A549 (cell line): ENCODE measurements at regions not wholly inside any gene's neighbourhood (a gene's known extent, or its start where the extent isn't known, plus 50 kb on each side); places are given as distances from the start of the nearest gene placed in this dataset.

Source experiments
- ATAC-seq, 2 experiments: fragments of 200-7000 bp in 1 of 2; fragments of >200 bp in 1 of 2; cut with Nextera tagmentation in 1 of 2; cut with Tn5 transposase in 1 of 2; 3 replicates each; pipeline versions ENCODE4 v1.8.0 to v1.9.1; 2018 to 2020; ENCODE audit warnings: mild to moderate bottlenecking in 1 of 2, moderate library complexity in 1 of 2
- CTCF ChIA-PET: fragments of 300-600 bp; sonication (Branson Sonifier 250); formaldehyde crosslinking; extraction: SDS; loops from one replicate; lab custom pipeline; 2021; ENCODE audit warnings: antibody characterized with exemption, inconsistent platforms; lab: Yijun Ruan, JAX
- POLR2A ChIA-PET: fragments of 350-600 bp; formaldehyde crosslinking; extraction: SDS; loops from one replicate; lab custom pipeline; 2021; ENCODE audit warnings: antibody characterized with exemption, inconsistent platforms; lab: Yijun Ruan, JAX
- DNase-seq, 2 experiments: peaks; one replicate each; pipeline versions ENCODE4 v3.0.0 to v3.0.0-alpha.2; 2011 to 2016; ENCODE audit warnings: low read depth in 1 of 2, low spot score in 1 of 2
- FAIRE-seq: peaks from 2 replicates; lab custom pipeline; 2011; peaks lifted over from hg19 to GRCh38; lab: Jason Lieb, UNC
- H3K27ac ChIP-seq, 2 experiments: fragments of >200 bp; sonication (Bioruptor Twin); formaldehyde crosslinking; 3 replicates each; pipeline ENCODE4 v1.5.1; 2016 to 2017
- H3K4me1 ChIP-seq: fragments of >200 bp; sonication (Bioruptor Twin); formaldehyde crosslinking; 3 replicates; pipeline ENCODE4 v1.6.1; 2016
- H3K4me2 ChIP-seq: fragments of >200 bp; sonication (Bioruptor Twin); formaldehyde crosslinking; 3 replicates; pipeline ENCODE4 v1.6.1; 2016
- H3K4me3 ChIP-seq: fragments of >200 bp; sonication (Bioruptor Twin); formaldehyde crosslinking; 3 replicates; pipeline ENCODE4 v1.5.1; 2016
- H3K9me3 ChIP-seq: fragments of >200 bp; sonication (Bioruptor Twin); formaldehyde crosslinking; 3 replicates; pipeline ENCODE4 v1.6.1; 2016
- CHD2 ChIP-seq: fragments of 150-350 bp; IDR thresholded peaks from 2 replicates; pipeline ENCODE4 v1.6.1; 2014; ENCODE audit warnings: low read length; ENCODE audit not compliant: partially characterized antibody
- FOSB ChIP-seq: fragments of 250-450 bp; sonication (Bioruptor Pico); IDR thresholded peaks from 2 replicates; pipeline ENCODE4 v1.5.0; 2020; ENCODE audit warnings: mild to moderate bottlenecking, moderate library complexity
- FOSL2 ChIP-seq, 2 experiments: fragments of 450-650 bp in 1 of 2; fragments of >200 bp in 1 of 2; sonication (Bioruptor Twin) in 1 of 2; formaldehyde crosslinking; IDR thresholded peaks; 2 replicates each; pipeline versions ENCODE4 v1.5.0 to v1.6.1; 2016 to 2020; ENCODE audit warnings: mild to moderate bottlenecking in 1 of 2, moderate library complexity in 1 of 2
- HEYL ChIP-seq: fragments of 250-450 bp; sonication (Bioruptor Pico); IDR thresholded peaks from 2 replicates; pipeline ENCODE4 v1.8.0; 2021; ENCODE audit warnings: mild to moderate bottlenecking, moderate library complexity
- HOXB13 ChIP-seq: fragments of 250-450 bp; sonication (Bioruptor Pico); IDR thresholded peaks from 2 replicates; pipeline ENCODE4 v1.5.0; 2020; ENCODE audit warnings: low read depth, mild to moderate bottlenecking, moderate library complexity
- MAFK ChIP-seq: fragments of 450-650 bp; IDR thresholded peaks from 2 replicates; pipeline ENCODE4 v1.6.1; 2014; ENCODE audit not compliant: partially characterized antibody
- MAZ ChIP-seq: fragments of 150-350 bp; IDR thresholded peaks from 2 replicates; pipeline ENCODE4 v1.6.1; 2014; ENCODE audit warnings: antibody characterized with exemption, low read depth, low read length, borderline replicate concordance
- NFE2L2 ChIP-seq: fragments of 150-350 bp; conservative IDR thresholded peaks from 2 replicates; pipeline ENCODE4 v1.6.1; 2014; ENCODE audit warnings: low read length
- NPAS2 ChIP-seq: fragments of 250-450 bp; sonication (Bioruptor Pico); IDR thresholded peaks from 2 replicates; pipeline ENCODE4 v1.8.0; 2022; ENCODE audit warnings: mild to moderate bottlenecking, moderate library complexity, borderline replicate concordance
- NR3C1 ChIP-seq: fragments of >200 bp; sonication (Bioruptor Twin); formaldehyde crosslinking; IDR thresholded peaks from 3 replicates; pipeline ENCODE4 v1.6.1; 2017
- POLR2A ChIP-seq: IDR thresholded peaks from 2 replicates; pipeline ENCODE4 v1.6.1; 2012; ENCODE audit warnings: mild to moderate bottlenecking, low read length
- POLR2AphosphoS2 ChIP-seq: conservative IDR thresholded peaks from 2 replicates; pipeline ENCODE4 v1.6.1; 2012; ENCODE audit warnings: low read length, improper control_type of control experiment, inconsistent platforms
- RAD21 ChIP-seq, 2 experiments: fragments of >200 bp in 1 of 2; sonication (Bioruptor Twin) in 1 of 2; formaldehyde crosslinking in 1 of 2; IDR thresholded peaks in 1 of 2; conservative IDR thresholded peaks in 1 of 2; 2 replicates in 1 of 2; 3 replicates in 1 of 2; pipeline ENCODE4 v1.6.1; 2012 to 2018; ENCODE audit warnings: inconsistent platforms in 1 of 2
- RARB ChIP-seq: fragments of 250-450 bp; sonication (Bioruptor Pico); IDR thresholded peaks from 2 replicates; pipeline ENCODE4 v1.8.0; 2021; ENCODE audit warnings: mild to moderate bottlenecking, moderate library complexity
- RFX5 ChIP-seq: fragments of 450-650 bp; IDR thresholded peaks from 2 replicates; pipeline ENCODE4 v1.7.1; 2014; ENCODE audit warnings: antibody characterized with exemption, mild to moderate bottlenecking, moderate library complexity
- SMC3 ChIP-seq: fragments of >200 bp; sonication (Bioruptor Twin); formaldehyde crosslinking; IDR thresholded peaks from 3 replicates; pipeline ENCODE4 v1.6.1; 2018; ENCODE audit warnings: inconsistent platforms
- TFCP2L1 ChIP-seq: fragments of 250-450 bp; sonication (Bioruptor Pico); IDR thresholded peaks from 2 replicates; pipeline ENCODE4 v1.5.0; 2021; ENCODE audit warnings: mild to moderate bottlenecking
- TP53 ChIP-seq: fragments of 250-450 bp; sonication (Bioruptor Pico); IDR thresholded peaks from 2 replicates; pipeline ENCODE4 v1.5.0; 2021; ENCODE audit warnings: mild to moderate bottlenecking, moderate library complexity
- WGBS: methylation state at CpG from one replicate; pipeline ENCODE4 v1.1.6; 2017; ENCODE audit errors: missing lambda C conversion rate; 5-methylcytosine and 5-hydroxymethylcytosine counted together
- TF ChIP-seq, protein P1 (sequence below): IDR thresholded peaks from 2 replicates; pipeline ENCODE4 v1.6.1; 2012
- TF ChIP-seq, protein P2 (sequence below): fragments of 200-600 bp; sonication (generic); IDR thresholded peaks from 2 replicates; pipeline ENCODE4 v1.6.1; 2016; ENCODE audit warnings: antibody characterized with exemption, mild to moderate bottlenecking, moderate library complexity
- TF ChIP-seq, protein P3 (sequence below): fragments of 450-650 bp; IDR thresholded peaks from 2 replicates; pipeline ENCODE4 v1.6.1; 2014; ENCODE audit warnings: antibody characterized with exemption
- TF ChIP-seq, protein P4 (sequence below): fragments of 250-450 bp; sonication (Bioruptor Pico); IDR thresholded peaks from 2 replicates; pipeline ENCODE4 v1.5.0; 2020; ENCODE audit warnings: low read depth, mild to moderate bottlenecking, moderate library complexity
- TF ChIP-seq, protein P5 (sequence below): fragments of 250-450 bp; sonication (Bioruptor Pico); IDR thresholded peaks from 2 replicates; pipeline ENCODE4 v1.5.0; 2021; ENCODE audit warnings: mild to moderate bottlenecking, moderate library complexity, borderline replicate concordance
- TF ChIP-seq, protein P6 (sequence below): fragments of >200 bp; sonication (Bioruptor Twin); formaldehyde crosslinking; IDR thresholded peaks from 3 replicates; pipeline ENCODE4 v1.5.1; 2016

DNA sequence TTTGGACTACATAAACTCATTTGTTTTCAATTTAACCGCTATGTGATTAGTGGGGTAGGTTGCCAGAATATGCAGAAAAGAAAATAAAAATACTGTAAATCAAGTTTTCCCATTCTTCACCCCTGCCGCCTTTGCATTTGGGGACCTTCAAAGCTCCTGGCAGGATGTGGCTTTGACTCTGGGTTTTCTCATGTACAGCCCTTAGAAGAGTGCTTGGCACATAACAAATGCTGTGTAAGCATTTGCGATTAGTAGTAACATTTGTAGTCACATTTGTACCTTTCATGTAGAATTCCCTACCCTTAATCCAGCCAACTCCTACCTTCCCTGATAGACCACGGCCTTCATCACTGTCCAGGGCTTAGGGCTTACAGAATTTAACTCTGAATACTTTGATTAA is 262.6 kb downstream of the MREG start:
- H3K9me3 ChIP-seq, result no peaks in the 10 kb centered on the region

DNA sequence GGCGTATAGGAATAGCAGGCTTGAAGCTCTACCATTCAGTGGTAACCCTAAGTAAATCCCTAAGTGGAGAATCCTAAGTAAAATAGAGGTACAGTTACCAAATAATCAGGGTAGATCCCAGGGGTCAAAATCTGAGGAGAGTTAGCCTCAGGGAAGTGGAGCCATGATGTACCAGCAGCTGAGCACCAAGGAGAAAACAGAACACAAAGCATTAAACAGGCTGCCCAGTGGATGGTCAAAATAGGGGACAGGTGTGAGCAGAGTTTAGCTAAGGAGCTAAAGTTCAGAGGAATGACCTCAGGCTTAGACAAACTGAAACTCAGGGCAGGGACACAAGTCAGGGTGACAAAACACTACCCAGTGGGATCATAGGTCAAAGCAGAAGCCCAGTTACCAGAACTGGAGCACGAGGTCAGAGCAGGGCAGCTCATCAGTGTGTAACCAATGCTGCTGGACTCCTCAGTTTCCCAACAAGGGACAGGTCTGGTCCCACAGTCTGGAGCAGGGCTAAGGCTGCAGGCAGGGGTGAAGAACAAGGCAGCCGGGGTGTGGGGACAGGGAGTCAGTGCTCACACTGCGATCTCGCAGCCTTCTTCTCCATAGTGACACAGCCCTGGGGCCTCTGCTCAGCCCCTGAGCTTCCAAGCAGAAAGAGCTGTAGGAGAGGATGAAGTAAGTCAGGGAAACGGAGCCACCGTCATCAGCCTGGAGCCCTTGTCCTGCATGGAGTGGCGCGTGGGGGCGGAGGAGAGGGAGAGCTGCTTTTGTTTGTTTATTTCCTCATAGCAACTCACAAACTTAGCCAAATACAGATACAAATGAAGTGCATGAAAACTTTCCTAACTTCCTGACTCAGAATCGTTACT is 264.0 kb downstream of the MREG start:
- DNase-seq (peak in 1 of 2 experiments; percentile 41), ATAC-seq (peak in 1 of 2 experiments; percentile 41; a peak in 4 of 6 replicates), FAIRE-seq (no peak)
- POLR2A ChIA-PET, result no interaction called here
- CTCF ChIA-PET, result no interaction called here
- 77% methylated on average over 11 of the region's 11 CpGs for WGBS
- Histone ChIP-seq H3K4me2 (peak overlapping the region; percentile 2; the same call in 1 of the 3 replicates), H3K4me1 (peaks cover 58% of the 10 kb centered on the region), H3K4me3 (no peak overlapping the region), H3K9me3 (no peaks in the 10 kb centered on the region), H3K27ac (peak overlapping the region; percentile 23 to 76; a peak in 4 of 6 replicates)
- TF ChIP-seq, protein P1, sequence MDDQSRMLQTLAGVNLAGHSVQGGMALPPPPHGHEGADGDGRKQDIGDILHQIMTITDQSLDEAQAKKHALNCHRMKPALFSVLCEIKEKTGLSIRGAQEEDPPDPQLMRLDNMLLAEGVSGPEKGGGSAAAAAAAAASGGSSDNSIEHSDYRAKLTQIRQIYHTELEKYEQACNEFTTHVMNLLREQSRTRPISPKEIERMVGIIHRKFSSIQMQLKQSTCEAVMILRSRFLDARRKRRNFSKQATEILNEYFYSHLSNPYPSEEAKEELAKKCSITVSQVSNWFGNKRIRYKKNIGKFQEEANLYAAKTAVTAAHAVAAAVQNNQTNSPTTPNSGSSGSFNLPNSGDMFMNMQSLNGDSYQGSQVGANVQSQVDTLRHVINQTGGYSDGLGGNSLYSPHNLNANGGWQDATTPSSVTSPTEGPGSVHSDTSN, result no peak
- TF ChIP-seq RAD21 (conservative IDR thresholded peaks at IDR 0.05 in 1 of 2, IDR thresholded peaks at IDR 0.05 in 1 of 2), result no peak
- TF ChIP-seq, protein P2, sequence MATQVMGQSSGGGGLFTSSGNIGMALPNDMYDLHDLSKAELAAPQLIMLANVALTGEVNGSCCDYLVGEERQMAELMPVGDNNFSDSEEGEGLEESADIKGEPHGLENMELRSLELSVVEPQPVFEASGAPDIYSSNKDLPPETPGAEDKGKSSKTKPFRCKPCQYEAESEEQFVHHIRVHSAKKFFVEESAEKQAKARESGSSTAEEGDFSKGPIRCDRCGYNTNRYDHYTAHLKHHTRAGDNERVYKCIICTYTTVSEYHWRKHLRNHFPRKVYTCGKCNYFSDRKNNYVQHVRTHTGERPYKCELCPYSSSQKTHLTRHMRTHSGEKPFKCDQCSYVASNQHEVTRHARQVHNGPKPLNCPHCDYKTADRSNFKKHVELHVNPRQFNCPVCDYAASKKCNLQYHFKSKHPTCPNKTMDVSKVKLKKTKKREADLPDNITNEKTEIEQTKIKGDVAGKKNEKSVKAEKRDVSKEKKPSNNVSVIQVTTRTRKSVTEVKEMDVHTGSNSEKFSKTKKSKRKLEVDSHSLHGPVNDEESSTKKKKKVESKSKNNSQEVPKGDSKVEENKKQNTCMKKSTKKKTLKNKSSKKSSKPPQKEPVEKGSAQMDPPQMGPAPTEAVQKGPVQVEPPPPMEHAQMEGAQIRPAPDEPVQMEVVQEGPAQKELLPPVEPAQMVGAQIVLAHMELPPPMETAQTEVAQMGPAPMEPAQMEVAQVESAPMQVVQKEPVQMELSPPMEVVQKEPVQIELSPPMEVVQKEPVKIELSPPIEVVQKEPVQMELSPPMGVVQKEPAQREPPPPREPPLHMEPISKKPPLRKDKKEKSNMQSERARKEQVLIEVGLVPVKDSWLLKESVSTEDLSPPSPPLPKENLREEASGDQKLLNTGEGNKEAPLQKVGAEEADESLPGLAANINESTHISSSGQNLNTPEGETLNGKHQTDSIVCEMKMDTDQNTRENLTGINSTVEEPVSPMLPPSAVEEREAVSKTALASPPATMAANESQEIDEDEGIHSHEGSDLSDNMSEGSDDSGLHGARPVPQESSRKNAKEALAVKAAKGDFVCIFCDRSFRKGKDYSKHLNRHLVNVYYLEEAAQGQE, result no peak
- TF ChIP-seq HEYL, result no peak
- TF ChIP-seq MAFK, result no peak
- no peak for TF ChIP-seq HOXB13 (CRISPR knock-in tag)
- TF ChIP-seq MAZ, result no peak
- no peak for TF ChIP-seq SMC3
- no peak for TF ChIP-seq NFE2L2
- no peak for TF ChIP-seq NR3C1
- TF ChIP-seq POLR2AphosphoS2, result no peak
- no peak for TF ChIP-seq FOSL2 (IDR thresholded peaks at IDR 0.05)
- TF ChIP-seq FOSL2 (CRISPR knock-in tag; IDR thresholded peaks at IDR 0.05), result no peak
- TF ChIP-seq FOSB, result no peak
- TF ChIP-seq, protein P3, sequence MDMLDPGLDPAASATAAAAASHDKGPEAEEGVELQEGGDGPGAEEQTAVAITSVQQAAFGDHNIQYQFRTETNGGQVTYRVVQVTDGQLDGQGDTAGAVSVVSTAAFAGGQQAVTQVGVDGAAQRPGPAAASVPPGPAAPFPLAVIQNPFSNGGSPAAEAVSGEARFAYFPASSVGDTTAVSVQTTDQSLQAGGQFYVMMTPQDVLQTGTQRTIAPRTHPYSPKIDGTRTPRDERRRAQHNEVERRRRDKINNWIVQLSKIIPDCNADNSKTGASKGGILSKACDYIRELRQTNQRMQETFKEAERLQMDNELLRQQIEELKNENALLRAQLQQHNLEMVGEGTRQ, result no peak
- TF ChIP-seq, protein P4, sequence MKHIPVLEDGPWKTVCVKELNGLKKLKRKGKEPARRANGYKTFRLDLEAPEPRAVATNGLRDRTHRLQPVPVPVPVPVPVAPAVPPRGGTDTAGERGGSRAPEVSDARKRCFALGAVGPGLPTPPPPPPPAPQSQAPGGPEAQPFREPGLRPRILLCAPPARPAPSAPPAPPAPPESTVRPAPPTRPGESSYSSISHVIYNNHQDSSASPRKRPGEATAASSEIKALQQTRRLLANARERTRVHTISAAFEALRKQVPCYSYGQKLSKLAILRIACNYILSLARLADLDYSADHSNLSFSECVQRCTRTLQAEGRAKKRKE (CRISPR knock-in tag), result no peak
- no peak for TF ChIP-seq TP53 (CRISPR knock-in tag)
- TF ChIP-seq, protein P5, sequence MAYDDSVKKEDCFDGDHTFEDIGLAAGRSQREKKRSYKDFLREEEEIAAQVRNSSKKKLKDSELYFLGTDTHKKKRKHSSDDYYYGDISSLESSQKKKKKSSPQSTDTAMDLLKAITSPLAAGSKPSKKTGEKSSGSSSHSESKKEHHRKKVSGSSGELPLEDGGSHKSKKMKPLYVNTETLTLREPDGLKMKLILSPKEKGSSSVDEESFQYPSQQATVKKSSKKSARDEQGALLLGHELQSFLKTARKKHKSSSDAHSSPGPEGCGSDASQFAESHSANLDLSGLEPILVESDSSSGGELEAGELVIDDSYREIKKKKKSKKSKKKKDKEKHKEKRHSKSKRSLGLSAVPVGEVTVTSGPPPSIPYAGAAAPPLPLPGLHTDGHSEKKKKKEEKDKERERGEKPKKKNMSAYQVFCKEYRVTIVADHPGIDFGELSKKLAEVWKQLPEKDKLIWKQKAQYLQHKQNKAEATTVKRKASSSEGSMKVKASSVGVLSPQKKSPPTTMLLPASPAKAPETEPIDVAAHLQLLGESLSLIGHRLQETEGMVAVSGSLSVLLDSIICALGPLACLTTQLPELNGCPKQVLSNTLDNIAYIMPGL (CRISPR knock-in tag), result no peak
- no peak for TF ChIP-seq NPAS2 (CRISPR knock-in tag)
- TF ChIP-seq POLR2A, result no peak

More for the DNA sequence above, 262.6 kb downstream of the MREG start:
- no peak for TF ChIP-seq TFCP2L1 (CRISPR knock-in tag)
- no peak for TF ChIP-seq FOSB
- TF ChIP-seq, protein P6, sequence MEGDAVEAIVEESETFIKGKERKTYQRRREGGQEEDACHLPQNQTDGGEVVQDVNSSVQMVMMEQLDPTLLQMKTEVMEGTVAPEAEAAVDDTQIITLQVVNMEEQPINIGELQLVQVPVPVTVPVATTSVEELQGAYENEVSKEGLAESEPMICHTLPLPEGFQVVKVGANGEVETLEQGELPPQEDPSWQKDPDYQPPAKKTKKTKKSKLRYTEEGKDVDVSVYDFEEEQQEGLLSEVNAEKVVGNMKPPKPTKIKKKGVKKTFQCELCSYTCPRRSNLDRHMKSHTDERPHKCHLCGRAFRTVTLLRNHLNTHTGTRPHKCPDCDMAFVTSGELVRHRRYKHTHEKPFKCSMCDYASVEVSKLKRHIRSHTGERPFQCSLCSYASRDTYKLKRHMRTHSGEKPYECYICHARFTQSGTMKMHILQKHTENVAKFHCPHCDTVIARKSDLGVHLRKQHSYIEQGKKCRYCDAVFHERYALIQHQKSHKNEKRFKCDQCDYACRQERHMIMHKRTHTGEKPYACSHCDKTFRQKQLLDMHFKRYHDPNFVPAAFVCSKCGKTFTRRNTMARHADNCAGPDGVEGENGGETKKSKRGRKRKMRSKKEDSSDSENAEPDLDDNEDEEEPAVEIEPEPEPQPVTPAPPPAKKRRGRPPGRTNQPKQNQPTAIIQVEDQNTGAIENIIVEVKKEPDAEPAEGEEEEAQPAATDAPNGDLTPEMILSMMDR, result no peak
- no peak for TF ChIP-seq CHD2
- TF ChIP-seq RFX5, result no peak
- no peak for TF ChIP-seq RARB (CRISPR knock-in tag)
- peak; percentile 63 for TF ChIP-seq MAFK
- no peak for TF ChIP-seq NFE2L2
- ChIA-PET POLR2A (interaction anchor here (0.6 kb wide), 1 partner anchor 33 kb away, joined by 4 read pairs; no protein-coding TSS in a partner anchor), CTCF (no interaction called here)
- no peak for FAIRE-seq
- DNase-seq, result no peak
- Histone ChIP-seq H3K4me1 (peaks cover 58% of the 10 kb centered on the region), H3K27ac (peak overlapping the region; percentile 60 to 76), H3K4me3 (no peak overlapping the region), H3K4me2 (peak overlapping the region; percentile 45)
- WGBS, result 90% methylated on average over 4 of the region's 4 CpGs
- ATAC-seq, result no peak
